HG03378 (cell line): ENCODE measurements at regions not wholly inside any gene's neighbourhood (a gene's known extent, or its start where the extent isn't known, plus 50 kb on each side); places are given as distances from the start of the nearest gene placed in this dataset.
A peak's percentile ranks its signal among the peaks of the same experiment; 100 is the strongest.

ENCODE experiments used
- ATAC-seq: cut with Tn5 transposase; IDR thresholded peaks from one replicate; pipeline ENCODE4 v1.9.1; 2021; ENCODE audit warnings: mild to moderate bottlenecking, moderate library complexity; ENCODE audit not compliant: unreplicated experiment

DNA sequence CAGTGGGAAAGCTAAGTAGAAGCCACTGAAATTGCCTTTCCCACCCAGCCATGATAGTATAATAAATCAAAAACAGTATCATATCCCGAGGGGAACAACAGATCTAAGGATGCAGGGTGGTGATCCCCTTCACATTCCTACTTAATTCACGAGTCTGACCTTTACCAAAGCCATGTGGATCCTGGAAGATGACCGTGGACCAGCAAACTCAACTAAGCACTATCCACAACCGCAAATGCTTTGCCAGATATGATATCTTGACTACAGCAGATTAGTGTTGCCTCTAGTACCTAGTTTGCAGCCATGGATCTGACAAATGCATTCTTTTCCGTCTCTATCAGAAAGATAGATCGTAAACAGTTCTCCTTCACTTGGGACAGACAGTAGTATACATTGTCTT lies 67.3 kb upstream of the IL6 start:
- no peak for ATAC-seq

DNA sequence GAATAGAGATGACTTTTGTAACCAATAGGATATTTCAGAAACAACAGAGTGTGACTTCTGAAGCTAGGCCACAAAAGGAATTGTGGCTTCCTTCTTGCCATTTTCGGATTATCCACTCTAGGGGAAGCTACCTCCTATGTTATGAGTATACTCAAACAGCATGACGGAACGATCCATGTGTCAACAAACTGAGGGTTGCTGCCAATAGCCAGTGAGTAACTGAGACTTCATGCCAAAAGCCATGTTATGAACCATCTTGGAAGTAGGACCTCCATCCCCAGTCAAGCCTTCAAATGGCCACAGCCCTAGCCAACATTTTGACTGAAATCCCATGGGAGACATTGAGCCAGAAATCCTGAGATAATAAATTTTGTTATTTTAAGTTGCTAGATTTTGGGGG lies 69.0 kb upstream of the IL6 start:
- ATAC-seq: no peak

DNA sequence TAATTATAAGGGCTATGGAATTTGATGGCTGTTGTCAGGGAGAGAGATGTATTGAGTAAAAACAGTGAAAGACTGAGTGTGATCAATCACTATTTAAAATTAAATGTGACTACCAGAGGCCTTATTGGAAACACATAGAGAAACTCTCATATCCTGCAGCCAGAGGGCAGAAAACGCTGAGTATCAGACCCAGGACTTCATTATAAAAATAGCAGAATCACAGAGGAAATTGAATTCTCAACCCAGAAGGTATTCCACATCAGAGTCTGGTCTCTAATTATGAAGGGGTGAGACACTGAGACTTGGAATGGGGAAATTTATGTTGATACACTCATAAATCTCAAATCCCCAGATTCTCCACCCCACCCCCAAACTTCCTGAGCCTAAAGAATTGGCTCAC lies 69.5 kb upstream of the IL6 start:
- no peak for ATAC-seq

- no peak for ATAC-seq
These were observed 71.2 kb upstream of the IL6 start for GRCh38 chr7:22655781-22656180.

DNA sequence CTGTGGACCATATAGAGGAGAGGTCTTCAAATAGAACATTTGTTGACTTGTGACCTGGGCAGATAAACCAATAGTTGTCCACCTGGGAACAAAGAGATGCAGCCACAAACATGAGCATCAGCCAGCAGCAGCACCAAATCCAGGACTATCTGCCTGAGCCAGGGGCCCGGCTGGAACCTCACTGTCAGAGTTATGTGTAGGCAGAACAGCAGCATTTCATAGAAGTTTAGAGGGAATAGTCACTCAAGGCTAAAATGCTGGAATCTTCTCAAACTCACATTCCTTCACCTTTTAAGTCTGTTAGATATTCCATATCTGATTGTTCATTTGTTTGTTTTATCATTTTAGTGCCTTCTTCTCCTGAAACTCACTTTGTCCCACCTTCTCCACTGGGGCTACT lies 72.2 kb upstream of the IL6 start:
- no peak for ATAC-seq

DNA sequence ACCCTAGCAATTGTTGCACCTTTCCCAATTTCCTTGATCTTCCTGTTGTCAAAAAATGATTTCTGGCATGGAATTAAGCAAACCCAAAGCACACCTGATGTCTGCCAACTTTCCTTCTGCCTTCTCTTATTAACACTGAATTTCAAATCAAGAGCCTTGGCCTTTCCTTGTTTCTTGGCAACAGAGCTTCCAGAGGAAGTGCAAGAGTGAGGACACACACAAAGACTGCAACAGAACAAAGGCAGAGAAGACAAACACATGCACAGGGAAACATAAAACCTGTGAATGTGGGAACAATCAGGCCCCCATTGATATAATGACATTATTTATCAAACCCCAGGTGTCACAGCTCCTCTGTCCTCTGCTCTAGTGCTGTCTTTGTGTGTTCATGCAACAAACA lies 73.0 kb upstream of the IL6 start:
- ATAC-seq: no peak

DNA sequence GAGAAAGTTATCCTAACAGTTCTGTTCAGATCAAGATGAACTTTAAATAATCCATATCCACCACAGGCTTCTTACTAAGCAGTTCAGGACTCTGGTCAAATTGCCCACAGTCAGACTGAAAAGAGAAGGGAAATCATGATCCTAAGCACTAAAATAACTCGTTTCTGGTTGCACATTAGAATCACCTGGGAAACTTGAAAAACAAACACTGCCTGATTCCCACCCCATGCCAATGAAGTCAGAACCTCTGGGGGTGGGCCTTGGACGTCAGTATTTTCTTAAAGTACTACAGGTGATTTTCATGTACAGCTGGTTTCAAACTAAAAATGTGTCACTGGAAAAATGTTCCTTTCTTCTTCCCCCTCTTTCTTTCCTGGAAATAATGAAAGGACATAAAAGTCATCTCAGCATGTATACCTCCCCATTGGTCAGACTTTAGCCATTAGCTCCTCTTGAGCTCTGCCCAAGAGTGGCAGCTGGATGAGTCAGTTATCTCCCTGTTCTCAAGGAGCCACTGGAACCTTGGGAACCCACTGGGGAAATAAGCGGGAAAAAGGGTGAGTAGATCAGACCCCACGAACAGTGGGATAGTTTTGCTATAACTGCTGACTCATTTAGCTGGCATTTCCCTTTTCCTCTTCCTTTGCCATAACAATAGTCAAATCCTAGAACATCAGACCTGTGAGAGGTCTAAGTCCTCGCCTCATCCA lies 75.3 kb upstream of the IL6 start:
- ATAC-seq: no peak

DNA sequence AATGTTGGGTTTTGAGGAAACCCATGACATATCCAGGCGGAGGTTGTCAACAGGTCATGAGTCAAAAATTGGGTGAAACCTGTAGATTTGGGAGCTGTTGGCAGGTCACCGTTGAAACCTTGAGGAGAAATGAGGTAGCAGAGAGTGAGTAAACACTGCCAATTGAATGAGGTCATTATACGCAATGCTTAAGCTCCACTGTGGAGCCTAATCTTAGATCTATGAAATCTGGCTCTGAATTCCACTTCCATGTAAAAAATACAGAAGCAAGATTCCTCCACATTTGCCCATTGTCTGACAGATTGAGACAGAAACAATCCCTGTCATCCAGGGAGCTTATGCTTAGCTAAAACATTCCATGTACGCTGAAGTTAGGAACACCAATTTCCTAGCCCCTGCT lies 76.0 kb upstream of the IL6 start:
- ATAC-seq: no peak

DNA sequence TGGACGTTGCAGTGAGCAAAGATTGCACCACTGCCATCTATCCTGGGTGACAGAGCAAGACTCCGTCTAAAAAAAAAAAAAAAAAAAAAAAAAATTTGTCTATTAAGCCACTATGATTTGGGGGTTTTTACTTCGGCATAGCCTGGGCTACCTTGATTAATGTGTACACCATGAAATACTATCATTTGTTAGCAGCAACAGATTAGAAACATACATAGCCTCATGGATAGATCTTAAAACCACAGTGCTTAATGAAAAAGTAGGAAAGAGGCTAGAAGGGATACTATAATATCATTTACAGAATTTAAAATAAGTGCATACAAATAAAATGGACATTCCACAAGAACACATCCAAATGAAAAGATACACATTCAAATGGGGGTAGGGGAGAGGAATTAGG lies 77.3 kb upstream of the IL6 start:
- no peak for ATAC-seq

DNA sequence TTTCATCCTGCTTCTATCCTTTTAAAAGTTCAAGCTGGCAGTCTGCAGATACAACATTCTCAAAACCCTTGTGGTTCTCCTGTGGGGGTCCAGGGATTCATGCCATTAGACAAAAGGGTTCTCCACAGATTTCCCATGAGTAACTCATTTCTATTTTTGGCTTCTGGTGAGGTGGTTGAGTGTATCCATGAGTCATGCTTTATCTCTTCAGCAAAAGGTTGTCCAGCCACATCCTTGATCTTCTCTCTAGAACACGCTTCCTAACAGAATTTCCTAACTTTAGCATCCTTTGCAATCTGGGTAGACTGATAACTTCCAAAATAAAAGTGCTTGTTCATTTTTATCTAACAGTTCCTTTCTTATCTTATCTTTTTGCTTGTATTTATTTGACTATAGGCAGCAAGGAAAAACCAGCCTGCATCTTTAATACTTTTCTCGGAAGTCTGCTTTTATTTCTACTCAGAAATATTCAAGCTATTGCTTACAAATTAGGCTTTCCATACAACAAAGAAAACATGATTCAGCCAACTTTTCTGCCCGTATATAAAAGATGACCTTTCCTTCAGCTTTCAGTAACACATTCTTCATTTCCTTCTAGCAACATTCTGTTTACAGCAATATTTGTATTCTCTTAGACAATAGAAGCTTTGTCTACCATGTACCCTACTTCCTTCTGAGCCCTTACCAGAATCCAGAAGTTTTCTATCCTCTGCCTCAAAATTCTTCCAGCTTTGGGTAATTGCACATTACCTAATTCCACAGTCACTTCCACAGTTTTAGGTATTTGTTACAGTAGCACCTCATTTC lies 79.3 kb upstream of the IL6 start:
- ATAC-seq: no peak

- no peak for ATAC-seq
These were observed 81.4 kb upstream of the IL6 start for GRCh38 chr7:22645418-22646181.

- ATAC-seq: no peak
These were observed 84.5 kb upstream of the IL6 start for GRCh38 chr7:22642454-22642853.

DNA sequence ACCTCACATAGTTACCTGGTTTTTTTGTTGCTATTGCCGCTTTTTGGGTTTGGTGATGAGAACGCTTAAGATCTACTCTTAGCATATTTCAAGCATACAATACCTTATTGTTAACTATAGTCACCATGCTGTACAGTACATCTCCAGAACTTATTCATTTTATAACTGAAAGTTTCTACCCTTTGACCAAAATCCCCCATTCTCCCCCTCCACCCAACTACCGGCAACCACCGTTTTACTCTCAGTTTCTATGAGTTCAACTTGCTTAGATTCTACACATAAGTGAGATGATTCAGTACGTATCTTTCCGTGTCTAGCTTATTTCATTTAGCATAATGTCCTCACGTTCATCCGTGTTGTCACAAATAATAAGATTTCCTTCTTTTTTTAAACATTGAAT lies 86.7 kb upstream of the IL6 start:
- peak; percentile 97 for ATAC-seq

GRCh38 chr7:22639396-22639795 lies 87.6 kb upstream of the IL6 start:
- no peak for ATAC-seq

GRCh38 chr7:22635349-22635748 lies 91.7 kb upstream of the IL6 start:
- no peak for ATAC-seq

GRCh38 chr7:22633954-22634474 lies 93.0 kb upstream of the IL6 start:
- no peak for ATAC-seq

- no peak for ATAC-seq
These were observed 93.6 kb upstream of the IL6 start for GRCh38 chr7:22633286-22633953.

GRCh38 chr7:22632674-22633073 lies 94.3 kb upstream of the IL6 start:
- no peak for ATAC-seq

DNA sequence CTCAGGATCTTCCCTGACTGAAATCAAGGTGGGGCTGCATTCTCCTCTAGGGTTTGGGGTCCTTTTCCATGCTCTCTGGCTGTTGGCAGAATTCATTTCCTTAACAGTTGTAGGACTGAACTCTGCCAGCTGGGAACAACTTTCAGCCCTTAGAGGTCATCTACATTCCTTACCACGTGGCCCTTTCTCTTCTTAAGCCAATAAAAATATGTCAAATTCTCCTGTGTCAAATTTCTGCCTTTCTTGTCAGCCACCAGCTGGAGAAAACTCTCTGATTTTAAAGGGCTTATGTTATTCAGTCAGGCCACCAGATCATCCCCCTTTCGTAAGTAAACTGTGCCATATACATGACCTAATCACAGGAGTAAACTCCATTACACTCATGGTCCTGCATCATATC lies 95.3 kb upstream of the IL6 start:
- no peak for ATAC-seq

- ATAC-seq: no peak
These were observed 96.9 kb upstream of the IL6 start for GRCh38 chr7:22630069-22630468.

GRCh38 chr7:22629056-22629455 lies 97.9 kb upstream of the IL6 start:
- no peak for ATAC-seq
